ENCODE measurements at regions not wholly inside any gene's neighbourhood (a gene's known extent, or its start where the extent isn't known, plus 50 kb on each side); places are given as distances from the start of the nearest gene placed in this dataset.

- no peak overlapping the region for H2AFZ ChIP-seq (ENCODE audit: low read length)
- no peak overlapping the region for H3K27ac ChIP-seq (ENCODE audit: extremely low read length, insufficient read depth, low read length)
- H3K79me2 ChIP-seq (ENCODE audit: insufficient read depth, low read length): no peaks in the 10 kb centered on the region
- in situ Hi-C loops (cut with HindIII; ENCODE audit: extremely low pct_ligation_motif_present, low pct_unique_long_range_greater_than_20kb) (no loop called here), intact Hi-C loops (cut with micrococcal nuclease; ENCODE audit: unreplicated experiment) (no loop called here)
- no peaks in the 10 kb centered on the region for H3K9me3 ChIP-seq (ENCODE audit: low read length)
- CTCF ChIA-PET (ENCODE audit: low intra/inter-chr PET ratio, low total read pairs): no interaction called here
- no peak for ATAC-seq
- no peaks in the 10 kb centered on the region for H3K4me1 ChIP-seq (ENCODE audit: insufficient read depth, low read length)
- no peak overlapping the region for H3K4me2 ChIP-seq (ENCODE audit: low read depth, low read length)
- no TSS peak for BruUV-seq (replicated peaks)
- 59% methylated on average over 1 of the region's 1 CpG for WGBS (ENCODE audit: low lambda C conversion rate)
- no peak for DNase-seq (ENCODE audit: low spot score)
- H3K36me3 ChIP-seq (replicated peaks in 1 of 2; ENCODE audit: control insufficient read depth in 1 of 2, insufficient read depth in 2 of 2, low read length in 2 of 2): no peaks in the 10 kb centered on the region
- POLR2A ChIA-PET: no interaction called here
- no peaks in the 10 kb centered on the region for H4K20me1 ChIP-seq (ENCODE audit: insufficient read depth, low read length)
- no peak for TF ChIP-seq ZNF20 (CRISPR knock-in tag; IDR thresholded peaks at IDR 0.05)
- no peak for TF ChIP-seq ZNF367 (CRISPR knock-in tag; IDR thresholded peaks at IDR 0.05; ENCODE audit: borderline replicate concordance)
- TF ChIP-seq NCOR1 (IDR thresholded peaks at IDR 0.05; ENCODE audit: borderline replicate concordance, low read length): no peak
- no peak for TF ChIP-seq ZNF350 (CRISPR knock-in tag; IDR thresholded peaks at IDR 0.05; ENCODE audit: borderline replicate concordance, low read depth)
- TF ChIP-seq DDIT3 (CRISPR knock-in tag; IDR thresholded peaks at IDR 0.05): no peak
- TF ChIP-seq, protein P1, sequence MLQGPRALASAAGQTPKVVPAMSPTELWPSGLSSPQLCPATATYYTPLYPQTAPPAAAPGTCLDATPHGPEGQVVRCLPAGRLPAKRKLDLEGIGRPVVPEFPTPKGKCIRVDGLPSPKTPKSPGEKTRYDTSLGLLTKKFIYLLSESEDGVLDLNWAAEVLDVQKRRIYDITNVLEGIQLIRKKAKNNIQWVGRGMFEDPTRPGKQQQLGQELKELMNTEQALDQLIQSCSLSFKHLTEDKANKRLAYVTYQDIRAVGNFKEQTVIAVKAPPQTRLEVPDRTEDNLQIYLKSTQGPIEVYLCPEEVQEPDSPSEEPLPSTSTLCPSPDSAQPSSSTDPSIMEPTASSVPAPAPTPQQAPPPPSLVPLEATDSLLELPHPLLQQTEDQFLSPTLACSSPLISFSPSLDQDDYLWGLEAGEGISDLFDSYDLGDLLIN (CRISPR knock-in tag; IDR thresholded peaks at IDR 0.05; ENCODE audit: borderline replicate concordance): no peak
- TF ChIP-seq CBX5 (CRISPR knock-in tag; IDR thresholded peaks at IDR 0.05; ENCODE audit: borderline replicate concordance): no peak
- TF ChIP-seq CREM (IDR thresholded peaks at IDR 0.05): no peak
- no peak for TF ChIP-seq CREM (CRISPR knock-in tag; IDR thresholded peaks at IDR 0.05)
- no peak for TF ChIP-seq ZNF547 (CRISPR knock-in tag; IDR thresholded peaks at IDR 0.05)
- TF ChIP-seq ZNF530 (CRISPR knock-in tag; IDR thresholded peaks at IDR 0.05; ENCODE audit: low read depth): no peak
- TF ChIP-seq PRMT3 (CRISPR knock-in tag; IDR thresholded peaks at IDR 0.05; ENCODE audit: borderline replicate concordance, low read depth): no peak
- TF ChIP-seq ZNF430 (CRISPR knock-in tag; IDR thresholded peaks at IDR 0.05): no peak
- no peak for TF ChIP-seq HMG20B (CRISPR knock-in tag; conservative IDR thresholded peaks at IDR 0.05)
- TF ChIP-seq SSRP1 (CRISPR knock-in tag; IDR thresholded peaks at IDR 0.05): no peak
- no peak for TF ChIP-seq ERF (CRISPR knock-in tag; IDR thresholded peaks at IDR 0.05)
- no peak for TF ChIP-seq DPF2 (CRISPR knock-in tag; IDR thresholded peaks at IDR 0.05; ENCODE audit: borderline replicate concordance, low read depth)
- no peak for TF ChIP-seq GRHL1 (CRISPR knock-in tag; conservative IDR thresholded peaks at IDR 0.05)
- FAIRE-seq: no peak
- no peak overlapping the region for H3K4me3 ChIP-seq (replicated peaks in 1 of 3; ENCODE audit: insufficient read depth in 1 of 3, low read depth in 2 of 3, low read length in 3 of 3)
- H3K9ac ChIP-seq (ENCODE audit: insufficient read depth, low read depth, low read length): no peak overlapping the region
- no peaks in the 10 kb centered on the region for H3K27me3 ChIP-seq (ENCODE audit: control insufficient read depth in 1 of 2, insufficient read depth in 2 of 2, low read length in 2 of 2)
Observed at GRCh38 chrX:44669626-44670025, 127.0 kb upstream of the FUNDC1 start.

All from HepG2 (cell line).